Stomach smooth muscle (tissue), 2 donors: ENCODE measurements at regions not wholly inside any gene's neighbourhood (a gene's known extent, or its start where the extent isn't known, plus 50 kb on each side); places are given as distances from the start of the nearest gene placed in this dataset.

ENCODE experiments used
- H3K27ac ChIP-seq: one replicate; pipeline ENCODE4 v1.7.0; 2013; ENCODE audit warnings: mild to moderate bottlenecking, low read length, inconsistent platforms
- H3K27me3 ChIP-seq, 2 donors: one replicate each; pipeline ENCODE4 v1.7.0; 2013; ENCODE audit warnings: low read length in 2 of 2; ENCODE audit not compliant: insufficient read depth in 2 of 2, control insufficient read depth in 1 of 2
- H3K36me3 ChIP-seq, 2 donors: one replicate each; pipeline ENCODE4 v1.7.0; 2013; ENCODE audit warnings: low read length in 2 of 2; ENCODE audit not compliant: control insufficient read depth in 2 of 2, insufficient read depth in 2 of 2
- H3K4me1 ChIP-seq: one replicate; pipeline ENCODE4 v1.7.0; 2013; ENCODE audit warnings: low read length; ENCODE audit not compliant: control insufficient read depth, insufficient read depth
- H3K4me3 ChIP-seq, 2 donors: one replicate each; pipeline ENCODE4 v1.7.0; 2013; ENCODE audit warnings: low read length in 2 of 2
- H3K9ac ChIP-seq, 2 donors: one replicate each; pipeline ENCODE4 v1.7.0; 2013; ENCODE audit warnings: low read length in 2 of 2, mild to moderate bottlenecking in 1 of 2
- H3K9me3 ChIP-seq, 2 donors: one replicate each; pipeline ENCODE4 v1.7.0; 2013; ENCODE audit warnings: low read length in 2 of 2; ENCODE audit not compliant: control insufficient read depth in 2 of 2
- donor health status: healthy.
- donor health status: Pancreatic carcinoma.

- H3K27ac ChIP-seq = no peak overlapping the region
- no peak overlapping the region for H3K9ac ChIP-seq
- H3K4me1 ChIP-seq = no peaks in the 10 kb centered on the region
- H3K9me3 ChIP-seq = no peaks in the 10 kb centered on the region
- no peak overlapping the region for H3K4me3 ChIP-seq
- no peaks in the 10 kb centered on the region for H3K36me3 ChIP-seq
- H3K27me3 ChIP-seq = no peaks in the 10 kb centered on the region
Observed at GRCh38 chr14:71314717-71315116, 407.5 kb downstream of the PCNX1 start.

DNA sequence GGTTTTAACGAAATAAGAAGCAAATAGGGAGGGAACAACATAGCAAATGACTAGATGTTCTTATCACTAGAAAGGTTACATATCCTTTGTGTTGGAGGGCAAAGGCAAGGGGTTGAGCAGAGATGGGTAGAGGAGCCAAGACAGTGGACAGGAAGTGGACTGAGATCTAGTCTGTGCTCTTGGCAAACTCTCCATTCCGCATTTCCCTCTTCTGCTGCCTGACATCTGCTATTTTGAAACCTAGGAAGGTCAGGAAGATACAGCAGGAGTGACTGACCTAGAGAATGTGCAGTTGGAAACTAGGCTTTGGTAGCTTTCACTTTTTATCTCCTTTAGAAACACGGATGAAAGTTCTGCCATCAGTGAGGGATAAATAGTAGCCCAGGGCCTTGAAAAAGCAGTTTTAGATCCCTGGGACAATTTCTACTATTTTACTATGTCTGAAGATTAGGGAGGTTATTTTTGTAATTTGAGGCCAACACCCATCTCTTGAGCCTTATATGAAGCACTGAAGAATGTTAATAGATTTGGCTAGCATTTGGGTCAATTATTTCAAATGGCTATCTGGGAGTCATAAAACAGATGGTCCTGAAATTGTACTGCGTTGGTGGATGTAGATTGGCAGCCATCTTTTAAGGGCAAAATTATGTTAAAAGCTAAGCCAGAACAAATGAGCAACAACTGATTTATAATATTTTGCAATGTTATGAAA is 410.3 kb downstream of the PCNX1 start:
- Histone ChIP-seq H3K27ac (no peak overlapping the region), H3K36me3 (no peaks in the 10 kb centered on the region)

DNA sequence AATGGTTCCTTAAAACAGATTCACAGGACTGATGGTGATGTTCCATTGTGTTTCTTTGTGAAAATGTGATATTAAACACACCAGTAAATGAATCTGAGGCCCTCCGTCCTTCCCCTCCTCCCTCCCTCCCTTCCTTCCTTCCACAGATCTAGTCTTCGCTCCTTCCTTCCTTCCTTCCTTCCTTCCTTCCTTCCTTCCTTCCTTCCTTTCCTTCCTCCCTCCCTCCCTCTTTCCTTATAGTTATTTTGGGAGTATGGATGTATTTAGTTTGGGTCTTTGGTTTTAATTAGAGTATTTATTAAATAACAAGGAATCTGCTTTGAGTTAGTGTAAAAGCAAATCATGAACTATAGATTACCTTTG is 410.8 kb downstream of the PCNX1 start:
- no peak overlapping the region for H3K4me3 ChIP-seq
- H3K9me3 ChIP-seq = no peaks in the 10 kb centered on the region
- H3K36me3 ChIP-seq = no peaks in the 10 kb centered on the region
- H3K4me1 ChIP-seq = no peaks in the 10 kb centered on the region
- no peaks in the 10 kb centered on the region for H3K27me3 ChIP-seq
- no peak overlapping the region for H3K27ac ChIP-seq
- no peak overlapping the region for H3K9ac ChIP-seq

More for the DNA sequence above, 410.3 kb downstream of the PCNX1 start:
- no peak overlapping the region for H3K4me3 ChIP-seq
- no peaks in the 10 kb centered on the region for H3K4me1 ChIP-seq
- no peaks in the 10 kb centered on the region for H3K27me3 ChIP-seq
- H3K9ac ChIP-seq = no peak overlapping the region
- H3K9me3 ChIP-seq = no peaks in the 10 kb centered on the region

- Histone ChIP-seq H3K27ac (peak overlapping the region; percentile 50), H3K4me3 (peak overlapping the region; percentile 84 to 85), H3K4me1 (no peaks in the 10 kb centered on the region), H3K27me3 (no peaks in the 10 kb centered on the region), H3K36me3 (no peaks in the 10 kb centered on the region), H3K9me3 (no peaks in the 10 kb centered on the region), H3K9ac (peak overlapping the region; percentile 76 to 80)
Observed at GRCh38 chr14:71319666-71320065, 412.4 kb downstream of the PCNX1 start.

GRCh38 chr14:71320107-71320733 is 413.0 kb downstream of the PCNX1 start, which contains the start of gene SIPA1L1:
TSS of gene SIPA1L1 (plus strand) at chr14:71320476.
- Histone ChIP-seq H3K9me3 (no peaks in the 10 kb centered on the region), H3K27ac (peak within 1 kb of the TSS; percentile 91), H3K4me1 (no peaks in the 10 kb centered on the region), H3K9ac (peak within 1 kb of the TSS; percentile 80 to 90), H3K27me3 (no peaks in the 10 kb centered on the region), H3K36me3 (no peaks in the 10 kb centered on the region), H3K4me3 (peak within 1 kb of the TSS; percentile 84 to 85)

GRCh38 chr14:71320734-71321573 is 413.7 kb downstream of the PCNX1 start:
- H3K27ac ChIP-seq = peak overlapping the region; percentile 91
- no peaks in the 10 kb centered on the region for H3K27me3 ChIP-seq
- no peaks in the 10 kb centered on the region for H3K9me3 ChIP-seq
- no peaks in the 10 kb centered on the region for H3K4me1 ChIP-seq
- H3K36me3 ChIP-seq = no peaks in the 10 kb centered on the region
- peak overlapping the region; percentile 78 to 84 for H3K4me3 ChIP-seq
- peak overlapping the region; percentile 78 to 90 for H3K9ac ChIP-seq

- H3K4me1 ChIP-seq = no peaks in the 10 kb centered on the region
Observed at GRCh38 chr14:71321574-71322315, 414.5 kb downstream of the PCNX1 start.

DNA sequence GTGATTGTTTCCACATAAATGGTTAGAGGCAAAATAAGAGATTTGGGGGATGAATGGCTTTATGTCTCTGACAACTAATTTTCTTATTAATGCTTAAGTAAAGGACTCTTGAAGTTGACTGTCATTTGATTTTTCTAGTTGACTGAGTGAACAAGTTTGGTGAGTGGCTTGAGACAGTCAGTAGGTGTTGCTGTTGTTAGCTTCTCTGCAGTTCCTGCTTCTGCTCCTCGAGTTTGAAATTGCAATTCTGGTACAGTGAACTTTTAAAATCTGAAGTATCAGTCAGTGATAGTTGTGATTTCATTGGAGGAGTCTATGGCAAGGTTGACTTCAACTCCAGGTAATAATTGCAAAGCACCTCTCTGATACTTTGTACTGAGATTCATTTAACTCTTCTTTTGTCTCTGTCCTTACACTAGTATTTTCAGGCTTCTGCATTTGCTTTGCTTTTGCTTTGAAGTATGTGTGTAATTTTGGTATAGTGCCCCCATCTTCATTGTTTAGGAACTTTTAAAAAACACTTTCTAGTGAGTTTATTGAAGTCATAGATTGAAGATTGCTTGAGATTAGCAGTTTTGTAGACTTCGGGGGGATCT is 415.5 kb downstream of the PCNX1 start:
- Histone ChIP-seq H3K4me1 (no peaks in the 10 kb centered on the region), H3K27ac (no peak overlapping the region), H3K36me3 (no peaks in the 10 kb centered on the region), H3K9ac (no peak overlapping the region), H3K9me3 (no peaks in the 10 kb centered on the region), H3K27me3 (no peaks in the 10 kb centered on the region), H3K4me3 (no peak overlapping the region)

More at GRCh38 chr14:71321574-71322315, 414.5 kb downstream of the PCNX1 start:
- H3K4me3 ChIP-seq = peak overlapping the region; percentile 78 to 84
- H3K9me3 ChIP-seq = no peaks in the 10 kb centered on the region
- peak overlapping the region; percentile 78 to 90 for H3K9ac ChIP-seq
- H3K27ac ChIP-seq = peak overlapping the region; percentile 91
- H3K36me3 ChIP-seq = no peaks in the 10 kb centered on the region
- no peaks in the 10 kb centered on the region for H3K27me3 ChIP-seq

DNA sequence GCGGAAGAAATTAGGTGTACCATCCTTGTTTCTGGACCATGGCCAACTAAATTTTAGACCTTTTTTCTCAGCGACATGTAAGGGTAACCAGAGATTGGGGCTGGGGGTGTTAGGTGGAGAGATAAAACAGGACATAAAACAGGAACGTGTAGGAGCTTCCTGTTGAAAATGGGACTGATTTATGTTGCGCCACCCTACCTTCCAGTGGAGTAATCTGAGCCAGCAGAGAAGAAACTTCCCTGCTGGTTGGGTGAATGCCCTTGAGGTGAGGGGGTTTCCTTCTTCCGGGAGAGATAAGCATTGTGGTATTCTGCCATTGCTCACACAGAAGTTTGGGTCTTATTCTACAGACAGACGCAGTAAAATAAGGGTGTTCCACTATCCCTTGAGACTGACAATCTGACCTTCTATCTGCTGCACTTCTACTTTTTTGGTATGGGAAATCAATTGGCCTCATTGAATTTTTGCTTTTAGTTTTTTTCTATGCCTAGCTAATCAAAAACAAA is 417.6 kb downstream of the PCNX1 start:
- H3K4me1 ChIP-seq = no peaks in the 10 kb centered on the region
- H3K4me3 ChIP-seq = no peak overlapping the region
- no peaks in the 10 kb centered on the region for H3K36me3 ChIP-seq
- no peaks in the 10 kb centered on the region for H3K9me3 ChIP-seq
- H3K9ac ChIP-seq = no peak overlapping the region
- H3K27ac ChIP-seq = no peak overlapping the region
- H3K27me3 ChIP-seq = no peaks in the 10 kb centered on the region

- no peaks in the 10 kb centered on the region for H3K27me3 ChIP-seq
- H3K9ac ChIP-seq = no peak overlapping the region
- no peak overlapping the region for H3K27ac ChIP-seq
- no peaks in the 10 kb centered on the region for H3K4me1 ChIP-seq
- H3K36me3 ChIP-seq = no peaks in the 10 kb centered on the region
- no peak overlapping the region for H3K4me3 ChIP-seq
- no peaks in the 10 kb centered on the region for H3K9me3 ChIP-seq
Observed at GRCh38 chr14:71327691-71328090, 420.4 kb downstream of the PCNX1 start.
